ENCODE measurements at regions not wholly inside any gene's neighbourhood (a gene's known extent, or its start where the extent isn't known, plus 50 kb on each side); places are given as distances from the start of the nearest gene placed in this dataset.

GRCh38 chr6:74871757-74872156 lies 334.1 kb downstream of the COL12A1 start:
- Histone ChIP-seq H3K9me1 (ENCODE audit: control insufficient read depth, insufficient read depth, low read length) (no peaks in the 10 kb centered on the region), H3K4me1 (replicated peaks in 1 of 2; ENCODE audit: control insufficient read depth in 2 of 2, insufficient read depth in 2 of 2, low read length in 2 of 2) (no peaks in the 10 kb centered on the region), H3K9ac (ENCODE audit: insufficient read depth in 1 of 2, low read depth in 2 of 2, low read length in 2 of 2) (no peak overlapping the region), H3K4me2 (ENCODE audit: insufficient read depth, low read length) (no peak overlapping the region), H3K27ac (ENCODE audit: extremely low read depth, low read depth, low read length) (no peak overlapping the region), H3K79me2 (ENCODE audit: control insufficient read depth, insufficient read depth, low read length) (no peaks in the 10 kb centered on the region), H4K20me1 (replicated peaks; ENCODE audit: control insufficient read depth, insufficient read depth, low read length) (no peaks in the 10 kb centered on the region), H2AFZ (ENCODE audit: low read depth, low read length) (no peak overlapping the region), H3K9me3 (replicated peaks; ENCODE audit: control insufficient read depth, insufficient read depth, low read depth, low read length) (no peaks in the 10 kb centered on the region), H3K4me3 (no peak overlapping the region), H3K36me3 (ENCODE audit: control insufficient read depth, insufficient read depth, low read length) (no peaks in the 10 kb centered on the region), H3K27me3 (ENCODE audit: control insufficient read depth in 2 of 2, insufficient read depth in 2 of 2, low read length in 2 of 2) (no peaks in the 10 kb centered on the region)
- ATAC-seq (no peak), DNase-seq (ENCODE audit: extremely low read depth in 1 of 4, low spot score in 3 of 4) (no peak), FAIRE-seq (no peak)
- ChIA-PET POLR2A (no interaction called here), CTCF (ENCODE audit: low intra/inter-chr PET ratio) (no interaction called here)
- WGBS (ENCODE audit: insufficient coverage, low coverage, missing lambda C conversion rate), result 0% methylated on average over 1 of the region's 1 CpG
- in situ Hi-C loops (cut with MboI), result no loop called here
- intact Hi-C loops (cut with micrococcal nuclease), result no loop called here
- no peak for TF ChIP-seq TFE3 (CRISPR knock-in tag; IDR thresholded peaks at IDR 0.05)
- TF ChIP-seq RFX1 (IDR thresholded peaks at IDR 0.05), result no peak
- TF ChIP-seq GABPB1 (CRISPR knock-in tag; IDR thresholded peaks at IDR 0.05), result no peak
- no peak for TF ChIP-seq MGA (IDR thresholded peaks at IDR 0.05)
- TF ChIP-seq ZNF589 (CRISPR knock-in tag; IDR thresholded peaks at IDR 0.05; ENCODE audit: low read depth), result no peak
- no peak for TF ChIP-seq ETV6 (IDR thresholded peaks at IDR 0.05; ENCODE audit: borderline replicate concordance in 1 of 2, low read depth in 2 of 2, low read length in 1 of 2)
- no peak for TF ChIP-seq ETV6 (CRISPR knock-in tag; IDR thresholded peaks at IDR 0.05; ENCODE audit: borderline replicate concordance)
- no TSS peak for BruUV-seq (replicated peaks)

Data from K562 (cell line).